ENCODE measurements at regions not wholly inside any gene's neighbourhood (a gene's known extent, or its start where the extent isn't known, plus 50 kb on each side); places are given as distances from the start of the nearest gene placed in this dataset.

DNA sequence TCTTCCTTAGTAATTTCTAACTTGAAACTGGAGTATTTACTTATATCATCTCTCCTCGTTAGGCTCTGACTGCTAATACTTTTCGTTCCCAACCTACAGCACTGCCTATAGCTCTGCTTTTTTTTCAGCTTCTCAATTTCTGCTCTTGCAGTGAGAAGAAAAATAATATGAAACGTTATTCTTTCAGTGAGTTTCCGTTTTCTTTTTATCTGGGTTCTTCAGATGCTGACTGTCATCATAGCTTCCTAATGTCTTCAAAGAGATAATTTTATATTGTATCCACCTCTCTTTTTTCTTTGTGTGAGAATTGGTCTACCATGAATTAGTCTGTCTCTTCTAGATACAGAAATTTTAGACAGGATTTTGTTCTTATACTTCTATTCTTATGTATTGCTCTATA is 454.9 kb downstream of the LMO7 start:
- DNase-seq (ENCODE audit: low spot score), result no peak

DNA sequence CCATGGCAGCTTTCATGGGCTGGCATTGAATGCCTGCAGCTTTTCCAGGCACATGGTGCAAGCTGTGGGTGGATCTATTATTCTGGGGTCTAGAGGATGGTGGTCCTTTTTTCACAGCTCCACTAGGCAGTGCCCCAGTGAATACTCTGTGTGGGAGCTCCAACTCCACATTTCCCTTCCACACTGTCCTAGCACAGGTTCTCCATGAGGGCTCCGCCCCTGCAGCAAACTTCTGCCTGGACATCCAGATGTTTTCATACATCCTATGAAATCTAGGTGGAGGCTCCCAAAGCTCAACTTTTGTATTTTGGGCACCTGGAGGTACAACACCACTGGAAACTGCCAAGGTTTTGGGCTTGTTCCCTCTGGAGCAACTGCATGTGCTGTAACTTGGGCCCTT is 450.6 kb downstream of the LMO7 start:
- no peak for DNase-seq (ENCODE audit: low spot score)

DNA sequence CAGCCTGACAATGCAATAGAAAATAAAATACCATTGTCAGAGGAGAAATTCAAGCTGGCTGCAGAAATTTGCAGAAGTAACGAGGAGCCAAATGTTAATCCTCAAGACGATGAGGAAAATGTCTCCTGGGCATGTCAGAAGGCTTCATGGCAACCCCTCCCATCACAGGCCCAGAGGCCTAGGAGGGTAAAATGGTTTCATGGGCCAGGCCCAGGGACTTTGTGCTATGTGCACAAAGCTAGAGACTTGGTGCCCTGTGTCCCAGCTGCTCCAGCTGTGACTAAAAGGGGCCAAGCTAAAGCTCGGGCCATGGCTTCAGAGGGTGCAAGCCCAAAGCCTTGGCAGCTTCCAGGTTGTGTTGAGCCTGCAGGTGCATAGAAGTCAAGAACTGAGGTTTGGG is 431.7 kb downstream of the LMO7 start:
- no peak for DNase-seq (ENCODE audit: low spot score)

DNA sequence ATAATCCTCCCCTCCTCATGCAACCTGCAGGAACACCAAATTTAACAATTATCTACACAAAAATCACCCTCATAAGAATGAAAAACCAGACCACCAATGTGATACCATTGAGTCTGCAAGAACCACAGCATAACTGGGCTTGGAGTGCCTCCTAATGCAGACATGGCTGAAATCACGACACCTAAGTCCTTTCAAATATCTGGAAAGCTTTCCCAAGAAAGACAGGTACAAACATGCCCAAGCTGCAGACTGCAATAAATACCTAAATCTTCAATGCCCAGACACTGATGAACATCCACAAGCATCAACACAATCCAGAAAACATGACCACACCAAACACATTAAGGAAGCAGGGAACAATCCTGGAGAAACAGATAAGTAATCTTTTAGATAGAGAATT is 417.1 kb downstream of the LMO7 start:
- no peak for DNase-seq (ENCODE audit: low spot score)

DNA sequence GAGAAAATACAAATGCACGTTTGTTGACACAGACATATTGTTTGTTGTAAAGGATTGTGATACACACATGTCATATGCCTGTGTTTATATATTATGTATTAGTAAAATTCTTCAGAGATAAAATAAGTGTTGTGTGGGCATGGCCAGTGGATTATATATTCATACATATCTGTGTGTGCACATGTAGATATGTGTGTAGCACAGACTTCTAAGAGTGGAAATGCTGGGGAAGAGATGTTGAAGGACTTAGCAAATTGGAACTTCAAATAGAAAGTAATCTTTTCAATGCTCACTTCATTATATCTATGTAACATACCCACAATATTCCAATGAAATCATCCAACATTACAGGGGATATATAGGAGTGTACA is 413.2 kb downstream of the LMO7 start:
- DNase-seq (ENCODE audit: low spot score), result no peak

DNA sequence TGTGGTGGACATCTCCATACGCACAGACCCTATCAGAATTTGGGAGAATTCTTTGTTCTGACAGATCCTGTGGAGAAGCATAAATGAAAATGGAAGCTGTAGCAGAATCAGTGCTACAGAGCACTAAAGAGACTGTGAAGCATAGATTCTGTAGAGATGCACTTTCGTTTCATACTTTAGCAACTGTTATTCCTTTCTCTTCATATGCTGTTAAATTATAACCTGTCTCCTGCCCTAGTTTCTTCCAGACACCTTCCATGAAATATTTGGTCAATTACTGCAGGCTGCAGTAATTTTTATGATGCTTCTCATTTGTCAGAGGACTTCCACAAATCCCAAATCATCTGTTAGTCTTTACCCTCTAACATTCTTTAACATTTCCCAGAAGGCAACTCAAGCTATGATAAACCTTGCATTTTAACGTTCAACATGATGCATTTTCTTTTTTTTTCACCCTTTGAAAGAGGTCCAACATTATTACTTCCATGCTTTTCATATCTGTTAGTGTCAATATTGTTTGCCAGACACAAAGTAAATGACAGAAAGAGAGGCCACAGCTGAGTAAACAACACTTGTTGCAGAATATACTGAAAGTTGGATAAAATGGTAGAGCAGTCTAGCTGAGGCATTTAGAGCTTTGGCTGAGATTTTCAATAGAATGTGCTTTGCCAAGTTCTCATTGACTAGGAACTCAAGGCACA is 412.7 kb downstream of the LMO7 start:
- no peak for DNase-seq (ENCODE audit: low spot score)

DNA sequence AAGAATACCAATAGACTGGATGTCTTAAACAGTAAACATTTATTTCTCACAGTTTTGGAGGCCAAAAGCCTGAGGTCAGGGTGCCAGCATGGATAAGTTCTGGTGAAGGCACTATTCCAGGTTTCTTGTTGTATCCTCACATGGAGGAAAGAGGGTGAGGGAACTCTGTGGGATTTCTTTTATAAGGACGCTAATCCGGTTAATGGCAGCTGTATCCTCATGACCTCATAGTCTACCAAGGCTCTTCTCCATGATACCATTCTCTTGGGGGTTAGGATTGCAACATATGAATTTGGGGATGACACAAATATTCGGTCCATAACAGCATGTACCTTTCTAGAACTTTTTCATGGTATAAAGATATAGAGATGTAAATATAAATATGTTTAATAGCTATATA is 412.0 kb downstream of the LMO7 start:
- DNase-seq (ENCODE audit: low spot score), result no peak

DNA sequence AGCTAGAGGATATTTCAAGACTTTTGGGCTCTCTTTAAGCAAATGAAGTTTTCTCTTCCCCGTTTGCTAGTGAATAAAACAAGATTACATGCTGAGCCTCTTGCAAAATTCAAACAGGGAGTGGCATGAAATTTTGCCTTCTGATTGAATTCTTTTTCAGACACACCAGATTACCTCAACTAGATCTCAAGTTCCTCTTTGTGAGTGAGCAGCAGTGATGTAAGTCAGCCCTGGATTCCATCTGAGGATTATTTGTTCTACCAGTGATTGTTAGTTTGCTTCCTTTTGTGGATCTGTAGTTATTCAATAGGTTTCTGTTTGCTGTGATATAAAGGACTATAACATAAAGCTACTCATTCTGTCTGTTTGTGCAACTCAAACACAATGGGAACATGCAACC is 407.7 kb downstream of the LMO7 start:
- DNase-seq (ENCODE audit: low spot score), result no peak

DNA sequence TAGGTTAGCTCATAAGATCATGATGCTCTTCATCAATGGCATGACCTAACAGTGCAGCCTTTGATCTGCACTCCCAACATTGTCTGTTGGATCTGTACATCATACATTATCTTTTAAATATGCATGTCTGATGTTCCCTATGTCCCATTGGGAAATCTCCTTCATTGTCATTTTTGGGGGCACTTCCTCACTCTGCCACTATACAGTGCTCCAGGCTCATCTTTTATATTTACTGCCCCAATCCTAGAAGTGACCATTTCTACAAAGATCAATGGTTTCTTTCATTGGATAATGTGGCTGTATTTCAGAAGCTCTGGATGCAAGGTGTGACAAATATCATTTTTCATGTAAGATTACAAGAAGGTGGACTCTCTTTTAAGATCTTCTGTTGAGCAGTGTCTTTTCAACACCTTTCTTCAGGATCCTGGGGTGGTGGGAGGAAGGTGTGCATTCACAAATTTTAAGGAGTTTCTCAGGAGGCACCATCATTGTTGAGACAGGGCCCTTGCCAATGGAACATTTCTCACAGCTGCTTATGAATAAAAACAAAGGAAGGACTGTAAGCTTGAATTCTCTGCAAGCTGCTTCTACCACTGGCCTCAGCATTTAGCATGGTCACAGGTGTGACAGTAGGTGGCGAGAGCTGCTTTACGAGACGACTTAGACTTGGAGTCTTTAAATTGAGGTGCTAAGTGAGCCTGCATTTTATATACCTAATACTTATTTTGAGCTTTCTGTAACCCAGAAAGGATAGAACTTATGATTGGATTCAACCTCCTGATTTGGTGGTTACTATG is 403.0 kb downstream of the LMO7 start:
- DNase-seq (ENCODE audit: low spot score), result no peak

DNA sequence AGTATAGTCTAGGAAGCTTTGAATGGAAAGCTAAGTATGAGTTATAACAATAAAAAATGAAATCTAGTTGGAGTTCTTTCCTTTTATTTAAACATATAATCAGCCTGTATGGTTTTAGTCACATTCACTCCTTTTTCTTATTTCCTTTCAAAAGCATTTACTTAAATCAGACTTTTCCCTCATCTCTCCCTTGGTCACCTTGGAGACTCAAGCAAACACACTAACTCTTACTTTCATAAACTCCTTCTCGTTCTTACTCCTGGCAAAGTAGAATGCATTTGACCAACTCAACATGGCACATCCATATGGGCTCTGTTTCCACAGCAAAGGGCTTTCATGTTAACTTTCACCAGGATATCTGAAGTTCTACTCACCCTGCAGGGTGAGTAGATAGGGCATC is 400.0 kb downstream of the LMO7 start:
- DNase-seq (ENCODE audit: low spot score), result no peak

DNA sequence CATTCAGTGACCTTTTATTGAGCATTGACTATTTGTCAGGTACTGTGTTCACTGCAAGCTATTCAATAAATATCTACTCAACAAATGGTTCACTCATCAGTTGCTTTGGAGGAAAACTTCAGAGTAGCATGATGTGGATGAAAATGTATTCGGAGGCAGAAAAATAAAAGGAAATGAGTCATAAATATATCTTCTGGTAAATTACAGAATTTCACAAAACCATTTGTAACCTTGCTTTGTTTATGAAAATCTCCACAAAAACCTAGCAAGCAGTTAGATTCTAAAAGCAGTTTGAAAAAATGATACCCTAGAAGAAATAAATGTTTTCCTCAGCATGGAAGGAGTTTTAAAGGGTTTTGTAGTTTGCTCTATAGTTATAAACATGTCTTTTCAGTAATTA is 399.6 kb downstream of the LMO7 start:
- no peak for DNase-seq (ENCODE audit: low spot score)

DNA sequence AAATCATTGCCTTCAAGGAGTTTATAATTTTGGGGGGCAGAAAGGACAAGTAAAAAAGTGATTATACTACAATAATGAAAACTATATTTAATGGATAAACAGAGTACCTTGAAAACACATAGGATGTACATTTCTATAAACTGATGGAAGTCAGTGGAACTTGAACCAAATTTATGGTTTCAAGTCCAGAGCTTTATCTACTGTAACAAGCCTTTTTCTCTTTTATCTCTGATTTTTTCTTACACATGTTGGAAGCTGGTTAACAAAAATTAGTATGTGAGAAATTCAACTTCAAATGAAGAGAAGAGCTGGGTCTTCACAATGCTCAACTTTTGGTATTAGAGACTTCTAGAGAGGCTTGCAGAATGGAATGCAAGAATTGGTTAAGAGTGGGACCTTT is 393.6 kb downstream of the LMO7 start:
- DNase-seq (ENCODE audit: low spot score), result no peak

DNA sequence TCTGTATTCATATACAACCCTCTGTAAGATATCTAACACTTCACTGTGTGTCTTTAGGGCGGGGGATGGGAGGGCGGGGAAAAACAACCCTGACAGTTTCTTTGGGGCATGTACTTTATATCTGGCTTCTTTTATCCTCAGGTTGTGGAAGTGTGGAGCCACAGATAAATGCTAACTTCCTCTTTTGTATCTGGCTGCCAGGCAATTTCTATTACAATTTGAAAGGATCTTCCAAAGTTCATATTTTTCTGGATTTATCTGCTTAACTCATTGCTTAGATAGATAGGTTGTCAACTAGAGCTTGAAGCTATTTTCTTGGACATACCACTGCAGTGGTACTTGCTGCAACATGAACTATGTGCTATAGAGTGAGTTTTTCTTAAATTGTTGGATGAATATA is 393.0 kb downstream of the LMO7 start:
- no peak for DNase-seq (ENCODE audit: low spot score)

DNA sequence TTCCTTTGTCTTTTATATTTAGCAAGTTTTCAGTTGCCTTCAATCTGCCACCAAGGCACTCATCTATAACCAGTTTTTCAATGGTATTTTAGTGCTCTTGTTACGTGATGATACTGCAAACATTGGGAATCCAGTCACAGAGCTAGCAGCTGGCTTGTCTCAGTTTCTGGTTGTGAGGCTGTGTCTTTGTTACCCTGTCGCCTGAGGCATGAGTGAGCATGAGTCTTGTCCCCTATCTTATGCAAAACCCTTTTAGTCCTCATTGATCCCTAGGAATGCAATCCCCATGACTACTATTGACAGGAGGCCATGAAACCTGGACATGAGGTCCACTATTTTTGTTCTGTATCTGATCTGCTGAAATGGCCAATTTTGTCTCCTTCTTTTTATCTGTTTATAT is 391.0 kb downstream of the LMO7 start:
- DNase-seq (ENCODE audit: low spot score), result no peak

DNA sequence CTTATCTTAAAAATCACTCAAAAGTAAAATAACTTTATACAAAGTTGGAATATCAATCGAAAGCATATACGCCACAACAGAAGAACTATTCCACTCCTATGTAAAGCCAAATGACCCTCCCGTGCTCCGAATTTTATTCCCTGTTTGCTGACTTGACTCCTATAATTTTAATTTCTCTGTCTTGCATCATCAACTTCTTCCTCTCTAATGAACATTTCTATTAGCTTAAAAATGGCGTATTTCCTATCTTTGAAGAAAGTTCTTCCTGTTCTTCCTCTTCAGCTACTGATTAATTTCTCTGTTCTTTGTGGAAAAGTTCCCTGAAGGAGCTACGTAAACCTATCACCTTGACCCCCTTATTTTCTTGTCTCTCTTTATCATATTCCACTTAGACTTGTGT is 389.3 kb downstream of the LMO7 start:
- DNase-seq (ENCODE audit: low spot score), result no peak

DNA sequence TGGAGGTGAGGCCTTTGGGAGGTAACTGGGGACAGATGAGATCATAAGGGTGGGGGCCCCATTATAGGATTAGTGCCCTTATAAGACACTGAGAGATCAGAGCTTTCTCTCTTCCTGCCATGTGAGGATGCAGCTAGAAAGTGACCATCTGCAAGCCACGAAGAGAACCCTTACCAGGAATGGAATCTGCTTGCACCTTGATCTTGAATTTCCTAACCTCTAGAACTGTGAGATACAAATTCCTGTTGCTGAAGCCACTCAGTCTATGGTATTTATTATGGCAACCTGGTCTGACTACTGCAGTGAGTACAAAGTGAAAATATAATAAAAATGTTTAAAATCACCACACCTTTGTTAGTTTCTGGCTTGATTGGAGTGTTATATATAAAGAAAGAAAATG is 388.0 kb downstream of the LMO7 start:
- no peak for DNase-seq (ENCODE audit: low spot score)

DNA sequence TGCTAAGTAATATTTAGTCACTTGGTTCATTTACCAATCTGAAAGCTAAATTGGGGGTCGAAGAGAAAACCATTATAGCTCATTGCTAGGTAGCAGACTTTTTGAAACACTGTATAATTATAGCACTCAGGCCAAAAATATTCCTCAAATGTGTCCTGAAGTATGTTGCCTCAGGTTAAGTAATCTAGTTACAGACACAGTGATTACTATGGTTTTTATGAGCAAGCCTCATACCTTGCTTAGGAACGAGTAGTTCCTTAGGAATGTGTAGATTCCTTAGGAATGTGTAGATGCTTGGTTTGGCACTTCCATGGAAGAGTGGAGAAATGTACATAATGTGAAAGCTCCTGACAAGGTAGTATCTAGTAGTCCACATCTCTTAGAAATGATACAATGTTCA is 387.5 kb downstream of the LMO7 start:
- DNase-seq (ENCODE audit: low spot score), result peak; percentile 87

DNA sequence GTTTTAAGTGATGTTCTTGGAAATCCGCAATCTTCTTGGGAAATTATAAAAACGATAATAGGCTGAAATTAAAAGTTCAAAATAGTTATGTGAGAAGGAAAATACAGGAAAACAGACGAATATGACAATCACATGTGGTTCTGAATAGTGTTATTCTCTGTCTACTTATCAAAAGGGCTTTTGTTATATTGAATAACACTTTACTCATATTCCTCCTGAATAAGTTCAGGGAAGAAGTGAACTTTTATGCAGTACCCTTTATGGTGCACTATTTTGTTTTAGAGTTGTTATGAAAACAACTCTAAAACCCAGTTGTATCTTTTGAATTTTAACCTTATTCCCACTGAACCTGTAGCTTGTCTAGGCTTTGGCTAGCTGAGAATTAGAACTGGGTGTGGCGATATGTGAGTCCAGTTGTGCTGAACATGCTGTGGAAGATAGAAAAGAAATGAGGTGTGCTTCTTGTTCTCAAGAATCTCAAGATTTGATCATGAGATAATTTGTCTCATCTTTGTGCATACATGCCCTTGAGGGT is 384.4 kb downstream of the LMO7 start:
- DNase-seq (ENCODE audit: low spot score), result no peak

DNA sequence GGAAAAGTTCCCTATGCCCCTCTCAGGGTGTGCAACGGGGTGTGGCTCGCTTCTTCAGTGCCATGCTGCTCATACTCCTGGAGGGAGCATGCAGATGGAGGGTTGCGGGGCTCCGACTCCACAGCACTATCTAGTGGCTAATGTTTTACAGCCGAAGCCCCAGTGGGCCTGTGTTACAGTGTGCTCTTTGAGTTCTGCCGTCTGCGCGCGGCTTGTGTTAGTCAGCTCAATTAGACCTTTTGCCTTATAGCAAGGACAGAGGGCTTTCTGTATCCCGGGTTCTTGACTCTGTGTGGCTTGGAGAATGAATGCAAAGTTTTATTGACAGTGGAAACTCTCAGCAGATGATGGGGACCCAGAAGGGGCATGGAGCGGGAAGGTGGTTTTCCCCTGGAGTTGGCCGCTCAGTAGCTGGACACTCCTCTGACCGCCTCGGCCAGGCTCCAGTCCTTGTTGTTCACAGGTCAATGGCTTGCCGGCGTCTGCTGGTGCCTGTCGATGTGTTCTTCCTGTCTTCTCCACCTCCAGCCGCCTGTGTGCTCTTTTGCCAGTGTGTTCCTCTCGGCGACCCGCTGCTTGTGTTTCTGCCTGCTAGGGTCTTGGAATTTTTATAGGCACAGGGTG is 383.4 kb downstream of the LMO7 start:
- peak; percentile 35 for DNase-seq (ENCODE audit: low spot score)

DNA sequence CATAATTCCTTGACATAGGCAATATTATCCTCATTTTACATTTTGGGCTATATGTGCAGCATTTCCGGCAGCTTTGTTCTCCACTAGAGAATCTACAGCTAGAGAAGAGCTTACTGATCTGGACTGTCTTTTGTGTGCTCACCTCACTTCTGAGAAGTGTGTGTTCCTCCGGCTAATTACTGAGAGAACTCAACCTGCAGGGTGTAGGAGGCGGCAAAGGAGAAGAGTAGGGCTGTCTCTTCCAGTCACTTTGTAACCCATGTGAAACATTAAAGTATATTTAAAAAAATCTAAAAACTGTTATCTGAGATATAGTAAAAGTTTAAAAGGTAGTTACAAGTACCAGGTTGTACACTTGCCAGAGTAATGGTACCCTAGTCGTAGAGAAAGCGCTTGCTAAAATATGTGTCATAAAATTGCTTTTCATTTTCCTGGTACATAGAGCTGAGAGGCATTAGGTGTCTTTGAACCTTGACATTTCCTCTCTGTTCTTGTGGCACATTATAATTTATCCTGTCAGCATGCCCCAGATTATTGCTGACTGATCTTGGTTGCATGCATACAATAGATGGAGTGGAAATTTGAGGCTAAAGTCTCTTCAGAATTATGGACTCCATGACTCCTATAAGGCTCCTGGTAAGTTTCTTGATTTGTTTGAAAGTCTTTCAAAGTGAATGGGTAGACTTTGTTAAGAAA is 381.9 kb downstream of the LMO7 start:
- no peak for DNase-seq (ENCODE audit: low spot score)

DNA sequence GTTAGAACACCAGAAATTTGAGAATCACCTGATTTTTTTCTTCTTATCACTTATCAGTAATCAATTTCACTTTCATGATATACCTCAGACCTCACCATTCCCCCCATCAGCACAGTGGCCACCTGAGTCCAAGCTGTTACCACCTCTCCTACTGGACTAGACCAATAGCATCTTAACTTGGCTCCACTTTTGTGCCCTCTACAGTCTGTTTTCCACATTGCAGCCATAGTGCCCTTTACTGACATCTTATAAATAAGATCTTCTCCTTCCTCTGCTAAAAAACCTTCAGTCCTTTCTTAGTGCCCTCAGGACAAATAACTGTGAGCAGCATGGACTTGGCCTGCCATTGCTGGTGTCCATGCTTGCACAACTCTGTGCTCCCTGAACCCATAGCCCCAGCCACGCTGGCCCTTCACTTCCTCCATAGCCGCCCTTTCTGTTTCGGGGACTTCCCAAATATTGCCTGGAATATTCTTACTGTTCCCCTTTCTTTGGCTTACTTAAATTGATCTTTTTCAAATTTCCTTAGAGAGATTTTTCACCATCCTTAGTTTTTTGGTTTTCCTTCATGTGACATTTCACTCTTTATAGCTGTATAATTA is 380.8 kb downstream of the LMO7 start:
- peak; percentile 45 for DNase-seq (ENCODE audit: low spot score)

Measured in kidney tubule cell (primary cell).